ENCODE measurements at regions not wholly inside any gene's neighbourhood (a gene's known extent, or its start where the extent isn't known, plus 50 kb on each side); places are given as distances from the start of the nearest gene placed in this dataset.
A peak's percentile ranks its signal among the peaks of the same experiment; 100 is the strongest.
"Not testable (repeated sequence)": the region's sequence is repeated elsewhere in the genome, so short reads cannot be mapped to it uniquely, and the experiment has no call there.

DNA sequence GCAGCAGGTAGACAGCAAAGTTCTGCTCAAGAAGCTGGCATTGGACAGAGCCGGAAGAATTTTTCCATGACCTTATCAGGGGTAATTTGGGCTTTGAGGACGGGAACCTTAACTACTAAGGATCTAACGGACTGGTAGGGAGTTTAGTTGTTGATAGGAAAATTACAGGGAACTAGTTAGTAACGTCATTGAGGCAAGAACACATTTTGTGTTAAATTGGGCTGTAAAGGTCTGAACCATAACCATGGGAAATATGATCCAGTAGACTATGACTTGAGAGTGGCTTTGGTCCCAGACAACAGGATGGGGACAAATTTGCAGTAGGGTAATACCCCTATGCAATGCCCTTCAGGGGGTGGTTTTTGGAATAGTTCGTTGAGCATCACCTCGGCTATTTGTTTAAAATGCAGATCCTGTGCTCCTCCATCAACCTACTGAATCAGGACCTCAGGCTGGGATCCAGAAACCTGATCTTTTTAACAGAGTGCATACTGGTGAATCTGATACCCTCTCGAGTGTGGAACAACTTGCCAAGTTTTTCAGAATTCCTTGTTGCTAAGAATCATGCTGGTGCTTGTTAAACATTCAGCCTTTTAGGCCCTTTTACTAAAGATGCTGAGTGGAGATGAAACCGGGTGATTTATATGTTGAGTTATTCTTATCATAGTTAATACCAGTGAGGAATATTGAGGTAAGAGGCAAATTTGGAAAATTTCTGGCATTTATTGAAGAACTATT, 255.1 kb downstream of the MAP2K6 start:
- DNase-seq (ENCODE audit: low read depth in 2 of 2): no peak

GRCh38 chr17:69672924-69673323, 258.4 kb downstream of the MAP2K6 start:
- no peak for DNase-seq (ENCODE audit: low read depth in 2 of 2)

- no peak for DNase-seq (ENCODE audit: low read depth in 2 of 2)
Measured at GRCh38 chr17:69677130-69677529, 262.6 kb downstream of the MAP2K6 start.

GRCh38 chr17:69678206-69678605, 263.7 kb downstream of the MAP2K6 start:
- no peak for DNase-seq (ENCODE audit: low read depth in 2 of 2)

DNA sequence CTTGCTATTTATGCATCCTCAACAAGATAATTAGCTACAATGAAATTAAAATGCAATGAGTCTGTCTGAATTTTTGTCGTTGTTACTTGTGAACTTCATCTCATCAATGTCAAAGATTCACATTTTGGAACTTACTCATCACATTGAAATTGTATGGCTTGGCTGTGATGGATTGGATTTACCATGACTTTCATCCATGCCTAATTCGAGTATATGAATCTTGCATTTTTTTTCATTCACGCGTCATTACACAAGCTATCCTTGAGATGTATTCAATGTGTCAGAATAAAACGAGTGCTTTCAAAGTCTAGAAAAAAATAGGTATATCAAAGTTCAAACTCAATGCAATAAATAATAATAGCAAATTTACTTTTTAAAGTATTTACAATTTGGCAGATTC, 265.3 kb downstream of the MAP2K6 start:
- no peak for DNase-seq (ENCODE audit: low read depth in 2 of 2)

GRCh38 chr17:69684251-69684650, 269.8 kb downstream of the MAP2K6 start:
- DNase-seq (ENCODE audit: low read depth in 2 of 2): no peak

DNA sequence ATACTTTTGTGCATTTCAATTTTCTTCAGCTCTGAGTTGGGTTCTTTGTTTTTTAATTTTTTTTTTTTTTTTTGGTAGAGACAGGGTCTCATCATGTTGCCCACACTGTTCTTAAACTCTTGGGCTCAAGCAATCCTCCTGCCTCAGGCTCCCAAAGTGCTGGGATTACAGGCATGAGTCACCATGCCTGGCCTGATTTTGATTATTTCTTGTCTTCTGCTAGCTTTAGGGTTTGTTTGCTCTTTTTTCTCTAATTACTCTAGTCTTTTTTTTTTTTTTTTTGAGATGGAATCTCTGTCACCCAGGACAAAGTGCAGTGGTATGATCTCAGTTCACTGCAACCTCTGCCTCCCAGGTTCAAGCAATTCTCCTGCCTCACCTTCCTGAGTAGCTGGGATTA, 270.7 kb downstream of the MAP2K6 start:
- not testable (repeated sequence) for DNase-seq (ENCODE audit: low read depth in 2 of 2)

DNA sequence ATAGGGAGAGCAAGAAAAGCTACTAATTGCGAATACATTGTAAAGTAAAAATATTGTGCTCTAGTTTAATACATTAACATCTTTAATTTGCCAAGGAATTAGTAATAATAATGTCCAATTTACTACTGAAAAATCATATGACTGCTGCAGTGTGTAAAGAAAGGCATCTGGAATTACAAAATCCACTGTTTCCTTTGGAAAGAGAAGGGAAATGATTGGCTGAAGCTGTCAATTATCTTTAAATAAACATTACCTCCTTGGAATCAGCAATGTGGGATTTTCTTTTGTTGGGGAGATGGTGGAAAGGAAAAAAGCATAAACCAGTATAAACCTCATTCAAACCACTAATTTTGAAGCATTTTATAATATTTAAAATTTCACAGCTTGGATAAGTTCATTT, 276.0 kb downstream of the MAP2K6 start:
- DNase-seq (ENCODE audit: low read depth in 2 of 2): no peak

GRCh38 chr17:69692171-69692570, 277.7 kb downstream of the MAP2K6 start:
- no peak for DNase-seq (ENCODE audit: low read depth in 2 of 2)

GRCh38 chr17:69695646-69696045, 281.1 kb downstream of the MAP2K6 start:
- DNase-seq (ENCODE audit: low read depth in 2 of 2): no peak

GRCh38 chr17:69696650-69697049, 282.2 kb downstream of the MAP2K6 start:
- no peak for DNase-seq (ENCODE audit: low read depth in 2 of 2)

- DNase-seq (ENCODE audit: low read depth in 2 of 2): not testable (repeated sequence)
Measured at GRCh38 chr17:69698352-69698751, 283.9 kb downstream of the MAP2K6 start.

DNA sequence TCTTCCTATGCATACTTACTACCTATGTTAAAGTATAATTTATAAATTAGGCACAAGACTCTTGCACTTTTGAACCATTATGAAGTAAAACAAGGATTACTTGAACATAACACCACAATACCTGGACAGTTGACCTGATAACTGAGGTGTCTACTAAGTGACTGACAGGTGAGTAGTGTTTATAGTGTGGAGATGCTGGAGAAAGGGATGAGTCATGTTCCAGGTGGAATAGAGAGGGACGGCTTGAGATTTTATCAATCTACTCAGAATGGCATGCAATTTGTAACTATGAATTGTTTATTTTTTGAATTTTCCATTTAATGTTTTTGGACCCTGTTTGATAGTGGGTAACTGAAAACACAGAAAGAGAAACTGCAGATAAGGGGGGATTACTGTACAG, 287.6 kb downstream of the MAP2K6 start:
- no peak for DNase-seq (ENCODE audit: low read depth in 2 of 2)

DNA sequence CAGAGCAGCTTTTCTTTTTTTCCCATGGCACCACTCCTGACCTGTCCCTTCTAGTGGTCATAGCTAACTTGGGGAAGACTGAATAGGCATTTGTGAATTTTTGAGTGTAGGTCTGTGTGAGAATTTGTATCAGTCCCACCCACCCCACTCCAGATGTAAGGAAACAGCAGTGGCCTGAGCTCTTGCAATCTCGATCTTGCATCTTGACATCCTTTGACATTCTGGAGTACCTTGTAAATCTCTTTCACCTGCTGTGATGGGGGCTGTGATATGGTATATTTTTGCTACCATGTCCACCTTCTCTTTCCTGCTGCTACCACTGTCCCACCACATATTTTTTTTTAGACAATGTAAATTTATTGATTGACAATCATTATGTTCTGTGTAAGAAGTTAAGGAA, 289.3 kb downstream of the MAP2K6 start:
- DNase-seq (ENCODE audit: low read depth in 2 of 2): no peak

DNA sequence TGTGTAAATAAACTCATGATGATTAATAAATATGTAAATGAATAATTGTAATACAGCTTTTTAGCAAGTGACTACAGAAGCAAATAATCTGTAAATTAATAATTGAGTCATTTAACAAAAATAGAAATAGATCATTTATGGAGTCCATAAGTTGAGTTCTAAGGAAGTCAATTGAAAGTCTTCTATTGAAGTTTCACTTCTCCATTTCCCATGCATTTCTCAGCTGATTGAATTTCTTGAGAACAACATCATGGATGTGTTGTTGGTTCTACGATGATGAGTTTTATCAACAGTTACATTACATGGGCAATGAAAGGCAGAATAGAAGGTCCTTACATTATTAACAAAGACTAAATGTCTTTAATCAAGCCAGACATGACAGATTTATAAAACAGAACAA, 290.4 kb downstream of the MAP2K6 start:
- DNase-seq (ENCODE audit: low read depth in 2 of 2): no peak

GRCh38 chr17:69706127-69706526, 291.6 kb downstream of the MAP2K6 start:
- DNase-seq (ENCODE audit: low read depth in 2 of 2): no peak

DNA sequence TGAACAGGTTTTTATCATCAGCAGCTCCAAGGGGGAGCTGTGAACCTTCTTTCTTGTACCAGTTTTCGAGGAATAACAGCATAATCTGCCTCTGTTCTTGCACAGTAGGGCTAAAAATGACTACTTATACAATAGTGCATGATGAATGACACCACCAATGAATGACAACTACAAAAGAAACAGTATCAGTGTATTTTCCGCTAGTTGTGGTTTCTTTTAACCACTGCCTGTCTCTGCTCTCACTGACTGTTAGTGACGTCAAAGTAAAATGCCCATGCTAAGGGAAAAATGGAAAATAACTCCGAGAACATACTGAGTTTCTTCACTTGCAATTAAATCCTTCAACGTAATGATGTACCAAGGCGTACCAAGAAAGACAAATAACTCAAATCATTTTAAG, 294.9 kb downstream of the MAP2K6 start:
- no peak for DNase-seq (ENCODE audit: low read depth in 2 of 2)

- no peak for DNase-seq (ENCODE audit: low read depth in 2 of 2)
Measured at GRCh38 chr17:69710926-69711325, 296.4 kb downstream of the MAP2K6 start.

- peak; percentile 31 to 32 for DNase-seq (ENCODE audit: low read depth in 2 of 2)
Measured at GRCh38 chr17:69711541-69711940, 297.0 kb downstream of the MAP2K6 start.

DNA sequence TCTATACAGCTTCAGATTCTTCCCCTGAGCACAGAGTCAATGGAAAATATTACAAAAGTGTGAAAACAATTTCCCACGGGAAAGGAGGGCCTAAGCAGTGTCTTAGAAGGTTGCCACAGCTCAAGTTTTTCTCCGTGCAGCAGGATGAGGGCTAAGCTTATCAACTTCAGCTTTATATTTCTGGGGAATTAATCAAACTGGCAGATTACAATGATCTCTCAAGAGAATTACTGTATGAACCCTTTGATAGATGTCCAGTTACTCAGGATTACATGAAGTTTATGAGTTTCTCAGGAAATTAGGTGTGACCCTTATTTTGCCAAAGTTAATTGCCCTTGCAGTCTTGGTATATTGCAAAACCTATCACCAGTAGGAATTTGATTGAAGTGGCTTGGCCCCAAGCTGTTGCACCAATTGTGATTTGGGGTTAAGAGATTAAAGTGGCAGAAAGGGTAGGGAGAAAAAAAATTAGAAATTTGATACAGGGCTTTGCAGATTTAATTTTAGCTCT, 298.4 kb downstream of the MAP2K6 start:
- DNase-seq (ENCODE audit: low read depth in 2 of 2): no peak

DNA sequence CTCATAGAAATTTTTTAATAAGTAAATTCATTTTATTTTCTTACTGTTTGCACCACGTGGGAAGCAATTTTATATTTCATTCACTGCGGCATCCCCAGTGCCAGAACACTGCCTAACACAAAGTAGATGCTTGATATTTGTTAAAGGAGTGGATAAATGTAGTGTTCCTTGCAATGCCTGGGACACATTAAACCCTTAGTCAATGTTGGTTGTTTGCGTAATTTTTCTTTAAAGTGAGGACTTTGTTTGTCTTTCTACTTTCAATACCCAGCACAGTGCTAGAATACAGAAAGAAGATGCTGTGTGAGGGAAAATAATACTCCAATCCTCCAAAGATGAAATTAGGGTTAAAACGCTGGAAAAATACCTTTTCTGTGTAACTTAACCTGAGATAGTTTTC, 299.3 kb downstream of the MAP2K6 start:
- no peak for DNase-seq (ENCODE audit: low read depth in 2 of 2)

DNA sequence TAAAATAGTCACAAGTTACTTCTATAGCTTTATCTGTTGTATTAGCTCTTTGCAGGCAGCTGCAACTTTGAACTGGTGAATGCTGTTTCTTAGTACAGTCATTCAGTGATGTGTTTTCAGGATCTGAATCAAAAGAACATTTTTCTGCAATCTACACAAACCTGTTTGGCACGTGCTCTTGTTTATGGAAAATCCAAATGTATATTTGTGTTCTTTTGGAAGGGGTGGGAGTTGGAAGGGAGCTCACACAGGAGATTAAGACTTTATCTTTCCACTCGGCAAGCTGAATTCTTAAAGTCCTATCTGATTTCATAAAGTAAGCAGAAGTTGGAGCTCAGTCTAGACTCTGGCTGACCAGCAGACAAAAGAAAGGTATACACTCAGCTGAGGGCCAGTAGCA, 300.2 kb downstream of the MAP2K6 start:
- no peak for DNase-seq (ENCODE audit: low read depth in 2 of 2)

GRCh38 chr17:69715656-69716055, 301.2 kb downstream of the MAP2K6 start:
- no peak for DNase-seq (ENCODE audit: low read depth in 2 of 2)

GRCh38 chr17:69716556-69716955, 302.1 kb downstream of the MAP2K6 start:
- DNase-seq (ENCODE audit: low read depth in 2 of 2): no peak

Measured in fibroblast of skin of left biceps (primary cell).